Breast epithelium (tissue), 4 donors: ENCODE measurements at regions not wholly inside any gene's neighbourhood (a gene's known extent, or its start where the extent isn't known, plus 50 kb on each side); places are given as distances from the start of the nearest gene placed in this dataset.

ENCODE experiments used
- DNase-seq, 2 donors: peaks; one replicate each; pipeline ENCODE4 v3.0.0-alpha.2; 2019; ENCODE audit warnings: low spot score in 2 of 2
- H3K27ac ChIP-seq, 2 donors: fragments of 200-600 bp; sonication (generic) in 1 of 2; one replicate each; pipeline ENCODE4 v1.5.1; 2016 to 2019; ENCODE audit warnings: mild to moderate bottlenecking in 1 of 2
- H3K27me3 ChIP-seq, 2 donors: fragments of 200-600 bp; sonication (generic) in 1 of 2; one replicate each; pipeline versions ENCODE4 v1.5.1 to v1.6.0; 2017 to 2019; ENCODE audit warnings: control low read depth in 1 of 2, mild to moderate bottlenecking in 1 of 2
- H3K36me3 ChIP-seq: fragments of 200-600 bp; one replicate; pipeline ENCODE4 v1.5.1; 2019
- H3K4me1 ChIP-seq, 2 donors: fragments of 200-600 bp; sonication (generic); one replicate each; pipeline ENCODE4 v1.5.1; 2016 to 2019; ENCODE audit warnings: control low read depth in 1 of 2
- H3K4me3 ChIP-seq, 3 donors: fragments of 200-600 bp; sonication (generic); 1 replicate in 2 of 3; 2 replicates in 1 of 3; pipeline ENCODE4 v1.5.1; 2016 to 2019; ENCODE audit warnings: mild to moderate bottlenecking in 3 of 3, moderate library complexity in 2 of 3
- H3K9me3 ChIP-seq, 2 donors: fragments of 200-600 bp; sonication (generic) in 1 of 2; one replicate each; pipeline ENCODE4 v1.5.1; 2016 to 2019; ENCODE audit warnings: control low read depth in 1 of 2
- POLR2A ChIP-seq: fragments of 450-650 bp; IDR thresholded peaks from one replicate; pipeline ENCODE4 v1.6.1; 2016; ENCODE audit warnings: antibody characterized with exemption, mild to moderate bottlenecking, moderate library complexity
- POLR2AphosphoS5 ChIP-seq, 3 donors: sonication (generic); formaldehyde crosslinking; IDR thresholded peaks; one replicate each; pipeline ENCODE4 v1.6.1; 2017; ENCODE audit warnings: antibody characterized with exemption in 3 of 3
- intact Hi-C: fragments of 100-400 bp; cut with DNase I; formaldehyde crosslinking; loops from one replicate; pipeline ENCODE4 v1.15.1; 2023; ENCODE audit warnings: low total_unique reads
- TF ChIP-seq, protein P1 (sequence below), 3 donors: fragments of 450-650 bp; IDR thresholded peaks; one replicate each; pipeline ENCODE4 v1.5.1; 2016 to 2017; ENCODE audit warnings: antibody characterized with exemption in 3 of 3, mild to moderate bottlenecking in 3 of 3, moderate library complexity in 3 of 3

GRCh38 chr16:79431923-79432322, 168.6 kb downstream of the MAF start:
- Histone ChIP-seq H3K36me3 (no peaks in the 10 kb centered on the region), H3K27me3 (no peaks in the 10 kb centered on the region), H3K4me3 (no peak overlapping the region), H3K4me1 (no peaks in the 10 kb centered on the region), H3K27ac (no peak overlapping the region), H3K9me3 (no peaks in the 10 kb centered on the region)
- DNase-seq = no peak
- intact Hi-C loops = loop anchor here (2.0 kb wide), 1 partner anchor 49 kb away; no protein-coding TSS in a partner anchor
- TF ChIP-seq, protein P1, sequence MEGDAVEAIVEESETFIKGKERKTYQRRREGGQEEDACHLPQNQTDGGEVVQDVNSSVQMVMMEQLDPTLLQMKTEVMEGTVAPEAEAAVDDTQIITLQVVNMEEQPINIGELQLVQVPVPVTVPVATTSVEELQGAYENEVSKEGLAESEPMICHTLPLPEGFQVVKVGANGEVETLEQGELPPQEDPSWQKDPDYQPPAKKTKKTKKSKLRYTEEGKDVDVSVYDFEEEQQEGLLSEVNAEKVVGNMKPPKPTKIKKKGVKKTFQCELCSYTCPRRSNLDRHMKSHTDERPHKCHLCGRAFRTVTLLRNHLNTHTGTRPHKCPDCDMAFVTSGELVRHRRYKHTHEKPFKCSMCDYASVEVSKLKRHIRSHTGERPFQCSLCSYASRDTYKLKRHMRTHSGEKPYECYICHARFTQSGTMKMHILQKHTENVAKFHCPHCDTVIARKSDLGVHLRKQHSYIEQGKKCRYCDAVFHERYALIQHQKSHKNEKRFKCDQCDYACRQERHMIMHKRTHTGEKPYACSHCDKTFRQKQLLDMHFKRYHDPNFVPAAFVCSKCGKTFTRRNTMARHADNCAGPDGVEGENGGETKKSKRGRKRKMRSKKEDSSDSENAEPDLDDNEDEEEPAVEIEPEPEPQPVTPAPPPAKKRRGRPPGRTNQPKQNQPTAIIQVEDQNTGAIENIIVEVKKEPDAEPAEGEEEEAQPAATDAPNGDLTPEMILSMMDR (IDR thresholded peaks at IDR 0.05) = no peak
- no peak for TF ChIP-seq POLR2AphosphoS5 (IDR thresholded peaks at IDR 0.05)
- TF ChIP-seq POLR2A = no peak

GRCh38 chr16:79430191-79430678, 170.3 kb downstream of the MAF start:
- H3K27ac ChIP-seq = no peak overlapping the region

GRCh38 chr16:79429381-79430190, 171.0 kb downstream of the MAF start:
- no peak overlapping the region for H3K4me3 ChIP-seq
- no peaks in the 10 kb centered on the region for H3K4me1 ChIP-seq
- H3K36me3 ChIP-seq = no peaks in the 10 kb centered on the region
- H3K27ac ChIP-seq = no peak overlapping the region
- TF ChIP-seq POLR2A (no peak), POLR2AphosphoS5 (IDR thresholded peaks at IDR 0.05) (no peak)
- TF ChIP-seq, protein P1 (IDR thresholded peaks at IDR 0.05) = no peak
- no peak for DNase-seq
- H3K27me3 ChIP-seq = no peaks in the 10 kb centered on the region
- no peaks in the 10 kb centered on the region for H3K9me3 ChIP-seq
- intact Hi-C loops = no loop called here

More at GRCh38 chr16:79430191-79430678, 170.3 kb downstream of the MAF start:
- H3K4me1 ChIP-seq = no peaks in the 10 kb centered on the region
- H3K9me3 ChIP-seq = no peaks in the 10 kb centered on the region
- TF ChIP-seq POLR2AphosphoS5 (IDR thresholded peaks at IDR 0.05) (no peak), POLR2A (no peak)
- TF ChIP-seq, protein P1 (IDR thresholded peaks at IDR 0.05) = no peak
- no peaks in the 10 kb centered on the region for H3K36me3 ChIP-seq
- H3K27me3 ChIP-seq = no peaks in the 10 kb centered on the region
- no peak overlapping the region for H3K4me3 ChIP-seq
- intact Hi-C loops = no loop called here
- DNase-seq = no peak

GRCh38 chr16:79426663-79427062, 173.9 kb downstream of the MAF start:
- no peak overlapping the region for H3K27ac ChIP-seq
- no peak overlapping the region for H3K4me3 ChIP-seq
- intact Hi-C loops = no loop called here
- H3K4me1 ChIP-seq = no peaks in the 10 kb centered on the region
- no peaks in the 10 kb centered on the region for H3K36me3 ChIP-seq
- DNase-seq = no peak
- TF ChIP-seq POLR2A (no peak), POLR2AphosphoS5 (IDR thresholded peaks at IDR 0.05) (no peak)
- TF ChIP-seq, protein P1 (IDR thresholded peaks at IDR 0.05) = no peak
- H3K9me3 ChIP-seq = no peaks in the 10 kb centered on the region
- no peaks in the 10 kb centered on the region for H3K27me3 ChIP-seq

DNA sequence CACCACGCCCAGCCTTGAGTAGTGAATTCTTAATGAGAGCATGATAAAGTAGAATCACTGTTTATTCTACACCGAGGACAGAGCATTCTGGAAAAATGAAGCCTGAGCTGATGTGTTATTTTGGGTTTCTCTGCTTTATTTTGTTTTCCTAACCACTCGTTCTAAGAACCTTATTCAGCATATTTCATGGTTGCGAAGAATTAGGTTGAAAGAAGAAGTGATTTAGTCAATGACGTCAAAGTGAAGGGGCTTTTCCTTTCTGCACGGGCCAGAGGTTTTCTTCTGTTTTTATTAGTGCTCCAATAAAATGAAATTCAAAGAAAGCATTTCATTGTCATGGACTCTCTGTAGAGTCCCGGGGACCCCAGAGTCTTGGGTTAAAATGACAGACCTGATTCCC, 178.5 kb downstream of the MAF start:
- no peak for DNase-seq
- Histone ChIP-seq H3K27me3 (no peaks in the 10 kb centered on the region), H3K36me3 (no peaks in the 10 kb centered on the region), H3K4me3 (no peak overlapping the region), H3K9me3 (no peaks in the 10 kb centered on the region), H3K4me1 (no peaks in the 10 kb centered on the region), H3K27ac (no peak overlapping the region)
- TF ChIP-seq, protein P1 (IDR thresholded peaks at IDR 0.05) = no peak
- TF ChIP-seq POLR2AphosphoS5 (IDR thresholded peaks at IDR 0.05) (no peak), POLR2A (no peak)
- intact Hi-C loops = no loop called here
